HL-60/S4 treated with phorbol 12-myristate 13-acetate at 8.2 ng/mL for 4 days and 3 days (cell line): ENCODE measurements at regions not wholly inside any gene's neighbourhood (a gene's known extent, or its start where the extent isn't known, plus 50 kb on each side); places are given as distances from the start of the nearest gene placed in this dataset.
"Not testable (repeated sequence)": the region's sequence is repeated elsewhere in the genome, so short reads cannot be mapped to it uniquely, and the experiment has no call there.

ENCODE experiments used
- in situ Hi-C: fragments of 300-500 bp; cut with MboI; formaldehyde crosslinking; loops from 2 replicates; pipeline ENCODE4 v1.15.0; 2022; ENCODE audit warnings: low sequenced_read_pairs

DNA sequence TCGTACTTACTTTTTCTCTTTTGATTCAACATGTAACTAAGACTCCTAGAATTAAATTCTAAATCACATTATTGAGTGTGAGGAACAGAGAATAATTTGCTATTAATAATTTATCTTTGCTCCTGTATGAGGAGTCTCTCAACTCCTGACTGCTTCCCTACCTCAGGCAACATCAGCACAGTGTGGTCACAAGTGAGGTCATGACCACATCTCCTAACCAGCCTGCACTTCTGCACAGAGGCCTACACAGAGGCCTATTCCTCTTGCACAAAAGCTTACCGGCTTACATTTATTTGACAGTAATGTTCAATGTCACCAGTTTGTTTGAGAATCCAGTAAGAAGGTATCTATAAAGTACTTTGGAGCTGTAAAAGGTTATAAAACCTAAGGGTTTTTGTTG, 637.4 kb upstream of the MARCKS start:
- in situ Hi-C loops, result no loop called here

DNA sequence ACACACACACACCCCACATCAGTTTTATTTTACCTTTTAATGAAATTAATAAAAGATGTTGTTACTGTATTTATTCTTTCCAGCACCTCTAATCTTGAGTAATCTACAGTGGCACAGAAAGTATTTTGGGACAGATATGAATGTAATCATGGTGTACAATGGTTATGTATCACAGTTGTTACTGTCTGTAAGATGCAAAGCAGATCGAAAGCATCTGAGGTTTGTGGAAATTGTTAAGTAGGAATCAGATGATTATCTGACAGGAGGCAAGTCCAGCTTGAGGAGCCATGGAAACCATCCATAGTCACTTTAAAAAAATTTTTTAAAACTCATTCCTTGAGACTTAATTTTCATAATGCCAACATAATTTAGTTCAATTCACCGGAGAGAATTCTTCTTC, 636.3 kb upstream of the MARCKS start:
- in situ Hi-C loops, result no loop called here

DNA sequence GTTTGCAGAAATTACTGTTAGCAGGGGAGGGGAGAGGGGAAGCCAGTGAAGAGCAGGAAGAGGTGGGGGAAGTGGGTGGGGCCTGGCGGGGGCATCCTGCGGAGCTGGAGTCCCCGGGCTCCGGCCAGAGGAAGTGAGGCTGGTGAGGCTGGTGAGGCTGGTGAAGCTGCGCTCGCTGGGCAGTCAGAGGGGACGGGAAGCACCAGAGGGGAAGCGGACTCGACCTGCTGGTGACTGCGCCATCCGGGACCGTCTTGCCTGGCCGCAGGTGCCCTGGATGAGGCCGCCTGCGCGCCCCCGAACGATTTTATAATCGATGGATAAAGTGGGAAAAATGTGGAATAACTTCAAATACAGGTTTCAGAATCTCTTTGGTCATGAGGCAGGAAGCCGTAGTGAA, 635.3 kb upstream of the MARCKS start:
- in situ Hi-C loops, result no loop called here

DNA sequence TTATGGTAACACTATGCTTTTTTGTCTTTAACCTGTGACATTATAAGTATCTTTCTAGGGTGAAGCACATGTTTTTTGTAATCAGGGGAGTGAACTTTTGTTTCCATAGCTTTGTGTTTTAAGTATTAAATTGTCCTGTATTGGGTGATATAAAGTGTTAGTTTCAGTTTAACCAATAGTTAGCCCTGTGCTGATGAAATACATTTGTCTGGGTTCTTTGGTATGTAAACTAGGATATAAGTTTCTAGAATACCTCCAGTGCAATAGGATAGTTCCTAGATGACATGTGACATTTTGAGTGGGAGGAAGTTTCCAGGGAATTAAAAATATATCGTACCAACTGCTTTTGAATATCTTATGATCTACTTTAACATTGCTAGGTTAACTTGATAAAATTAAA, 611.0 kb upstream of the MARCKS start:
- in situ Hi-C loops, result no loop called here

DNA sequence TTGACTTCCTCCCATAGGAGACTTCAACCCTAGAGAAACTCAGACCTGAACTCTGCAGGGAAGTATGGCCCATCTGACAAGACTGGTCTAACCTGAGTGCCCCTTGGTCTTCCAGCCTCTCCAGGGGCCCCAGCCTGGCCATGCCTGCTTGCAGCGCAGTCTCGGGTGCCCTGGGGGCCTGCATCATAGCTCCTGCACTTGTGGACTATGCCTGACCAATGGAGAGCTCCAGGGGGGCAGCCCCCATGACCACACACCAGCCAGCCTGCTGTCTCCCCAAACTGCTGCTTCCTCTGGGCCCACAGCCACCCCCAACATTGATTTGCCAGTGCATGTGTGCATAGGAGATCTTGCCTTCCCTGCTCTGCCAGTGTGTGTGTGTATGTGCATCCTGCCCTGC, 608.6 kb upstream of the MARCKS start:
- in situ Hi-C loops, result no loop called here

DNA sequence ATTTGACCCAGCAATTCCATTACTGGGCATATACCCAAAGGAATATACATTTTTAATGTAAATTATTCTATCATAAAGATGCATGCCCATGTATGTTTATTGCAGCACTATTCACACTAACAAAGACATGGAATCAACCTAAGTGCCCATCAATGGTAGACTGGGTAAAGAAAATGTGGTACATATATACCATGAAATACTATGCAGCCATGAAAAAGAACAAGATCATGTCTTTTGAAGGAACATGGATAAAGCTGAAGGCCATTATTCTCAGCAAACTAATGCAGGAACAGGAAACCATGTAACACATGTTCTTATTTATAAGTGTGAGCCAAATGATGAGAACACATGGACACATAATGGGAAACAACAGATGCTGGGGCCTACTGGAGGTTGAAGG, 603.0 kb upstream of the MARCKS start:
- in situ Hi-C loops, result not testable (repeated sequence)

DNA sequence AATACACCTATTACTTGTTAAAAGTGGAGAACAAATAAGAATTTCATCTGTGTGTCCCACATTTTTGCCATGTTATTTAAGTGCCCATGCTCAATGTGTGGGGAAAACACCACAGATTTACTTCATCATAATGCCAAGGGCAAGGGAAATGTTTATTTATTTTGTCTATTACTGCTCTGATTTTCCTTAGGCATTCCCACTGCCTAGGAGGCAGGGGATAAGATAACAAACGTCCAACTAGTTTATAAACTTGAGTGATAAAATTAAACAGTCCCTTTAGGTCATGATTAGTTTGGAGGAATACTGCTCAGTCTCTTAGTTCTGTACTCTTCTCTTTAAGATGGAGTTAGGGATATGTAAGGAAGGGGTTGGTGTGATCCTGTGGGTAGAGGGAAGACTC, 598.4 kb upstream of the MARCKS start:
- in situ Hi-C loops, result no loop called here

DNA sequence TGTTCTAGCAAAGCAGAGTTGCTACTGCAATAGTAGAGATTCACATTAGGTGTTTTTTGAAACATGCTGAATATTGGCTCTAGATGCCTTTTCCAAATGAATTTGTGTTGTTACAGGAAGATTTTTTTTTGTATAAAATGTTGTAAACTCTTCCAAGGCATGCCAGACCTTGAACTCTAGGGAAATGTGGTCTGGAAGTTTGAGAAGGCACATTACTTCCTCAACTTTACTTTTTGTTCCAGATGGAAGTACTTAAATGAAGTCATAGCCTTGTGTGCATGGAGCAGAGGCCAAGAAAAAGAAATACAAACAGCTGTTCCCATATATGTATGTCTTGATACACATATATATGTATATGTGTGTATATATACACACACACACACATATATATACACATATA, 585.7 kb upstream of the MARCKS start:
- in situ Hi-C loops, result no loop called here

DNA sequence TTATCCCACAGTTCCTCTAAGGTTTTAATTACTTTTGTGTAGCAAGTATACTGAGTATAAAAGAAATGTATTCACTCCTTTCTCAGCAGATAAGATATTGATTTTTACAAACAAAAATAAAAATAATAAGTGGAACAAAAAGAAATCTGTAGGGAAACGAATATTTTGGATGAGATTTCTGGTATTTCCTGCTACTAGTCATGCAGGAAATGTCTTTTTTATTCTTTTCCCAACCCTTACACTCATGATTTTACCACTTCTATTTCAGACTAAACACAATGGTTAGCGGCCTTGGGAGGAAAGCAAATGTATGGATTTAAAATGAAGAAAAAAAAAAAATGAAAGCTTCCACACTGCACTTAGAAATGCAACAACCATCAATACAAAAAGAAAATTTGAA, 580.5 kb upstream of the MARCKS start:
- in situ Hi-C loops, result no loop called here

DNA sequence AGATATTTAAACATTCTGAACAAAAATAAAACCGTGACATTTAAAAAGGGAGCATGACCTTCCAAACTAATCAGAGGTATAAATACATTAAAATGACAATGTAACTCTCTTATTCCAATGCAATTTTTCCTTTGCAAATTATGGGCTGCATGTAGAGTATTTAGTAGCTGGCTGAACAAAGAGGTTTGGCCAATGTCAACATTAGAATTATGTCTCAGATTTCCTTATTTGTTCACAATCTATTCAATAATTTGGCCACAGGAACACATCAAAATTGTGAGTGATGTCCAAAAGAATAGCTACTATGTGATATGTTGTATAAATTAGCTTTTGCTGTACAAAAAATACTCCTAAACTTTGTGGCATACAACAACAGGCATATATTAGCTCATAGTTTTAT, 580.0 kb upstream of the MARCKS start:
- in situ Hi-C loops, result no loop called here

DNA sequence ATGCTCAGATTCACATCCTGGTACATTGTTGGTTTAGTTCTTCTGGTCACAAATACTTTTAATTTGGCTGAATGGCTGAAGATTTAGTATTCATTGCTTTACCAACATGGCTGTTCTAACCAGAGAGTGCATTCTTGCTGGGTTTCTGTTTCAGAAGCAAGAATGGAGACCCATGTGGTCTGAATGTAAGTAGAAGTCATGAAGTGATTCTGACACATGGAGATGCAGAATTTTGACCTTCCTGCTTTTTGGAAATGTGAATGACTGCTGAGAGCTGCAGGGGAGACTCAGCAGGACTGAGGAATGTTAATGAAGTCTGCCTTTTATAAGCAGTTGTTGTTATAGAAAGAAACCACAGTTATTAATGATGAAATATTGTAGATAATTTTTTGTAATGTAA, 576.1 kb upstream of the MARCKS start:
- in situ Hi-C loops, result no loop called here

DNA sequence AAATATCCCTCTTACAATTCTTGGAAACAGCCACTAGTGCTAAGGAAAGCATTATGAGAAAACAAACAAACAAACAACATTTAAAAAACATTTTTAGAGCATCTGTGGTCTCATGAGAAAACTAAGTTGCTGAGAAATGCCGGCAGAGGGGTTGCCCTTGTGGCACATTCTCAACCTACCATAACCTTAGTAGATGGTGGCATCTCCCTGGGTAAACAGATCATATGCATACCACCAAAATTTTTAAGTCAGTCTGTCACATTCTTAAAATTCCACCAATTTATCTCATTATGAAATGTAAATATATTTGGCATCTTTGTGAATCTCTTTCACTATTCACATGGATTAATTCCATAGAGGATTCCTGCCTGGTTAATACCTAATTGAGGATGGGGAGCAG, 575.7 kb upstream of the MARCKS start:
- in situ Hi-C loops, result no loop called here

DNA sequence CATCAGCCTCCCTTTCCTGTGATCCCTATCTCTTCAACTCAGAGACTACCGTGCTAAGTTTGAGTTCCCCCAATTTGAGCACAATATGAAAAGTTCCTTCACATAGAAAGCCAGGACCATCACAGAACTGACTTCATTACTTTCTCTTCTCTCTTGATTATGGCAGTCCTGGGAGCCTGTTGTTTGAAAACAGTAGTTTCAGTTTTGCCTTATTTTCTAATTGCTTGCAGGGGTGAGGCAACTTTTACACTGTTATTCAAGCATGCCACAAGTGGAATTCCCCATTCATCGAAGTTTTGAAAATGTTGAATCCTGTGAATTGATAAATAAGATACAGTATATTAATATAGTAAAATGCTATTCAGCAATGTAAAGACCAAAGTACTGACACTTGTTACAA, 569.7 kb upstream of the MARCKS start:
- in situ Hi-C loops, result no loop called here

DNA sequence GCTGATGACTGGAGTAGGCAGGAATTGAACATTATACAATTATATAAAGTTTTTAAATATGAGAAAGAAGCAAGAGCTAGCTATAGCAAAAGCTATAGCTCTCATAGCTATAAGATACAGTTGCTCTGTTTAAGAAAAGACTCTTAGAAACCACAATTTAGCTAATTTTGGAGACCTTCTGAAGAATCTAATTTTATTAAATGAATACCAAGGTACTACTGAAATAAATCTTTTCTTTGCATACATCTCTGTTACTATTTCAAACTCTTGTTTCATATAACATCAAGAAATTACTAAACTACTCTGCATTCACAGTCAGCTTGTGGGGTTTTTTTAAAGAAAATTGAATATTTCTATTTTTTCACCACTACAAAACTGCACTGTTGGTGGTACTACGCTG, 568.7 kb upstream of the MARCKS start:
- in situ Hi-C loops, result no loop called here

DNA sequence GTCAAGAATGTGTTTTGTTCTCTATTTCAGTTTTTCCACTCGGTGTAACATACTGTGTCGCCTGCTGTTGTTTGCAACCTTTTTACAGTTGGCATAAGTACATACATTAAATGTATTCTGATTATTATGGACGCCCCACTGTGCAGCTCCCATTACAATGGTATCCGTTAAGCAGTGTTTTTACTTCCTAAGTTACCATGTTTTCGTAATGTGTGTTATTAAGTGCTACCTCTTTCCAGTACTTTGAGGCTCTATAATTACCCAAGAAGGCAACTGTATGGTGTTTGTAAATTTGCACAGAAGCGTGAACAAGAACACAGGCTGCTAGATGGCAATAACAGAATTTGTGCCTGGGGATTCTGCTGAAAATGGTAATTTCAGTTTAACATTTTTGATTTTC, 568.0 kb upstream of the MARCKS start:
- in situ Hi-C loops, result no loop called here

DNA sequence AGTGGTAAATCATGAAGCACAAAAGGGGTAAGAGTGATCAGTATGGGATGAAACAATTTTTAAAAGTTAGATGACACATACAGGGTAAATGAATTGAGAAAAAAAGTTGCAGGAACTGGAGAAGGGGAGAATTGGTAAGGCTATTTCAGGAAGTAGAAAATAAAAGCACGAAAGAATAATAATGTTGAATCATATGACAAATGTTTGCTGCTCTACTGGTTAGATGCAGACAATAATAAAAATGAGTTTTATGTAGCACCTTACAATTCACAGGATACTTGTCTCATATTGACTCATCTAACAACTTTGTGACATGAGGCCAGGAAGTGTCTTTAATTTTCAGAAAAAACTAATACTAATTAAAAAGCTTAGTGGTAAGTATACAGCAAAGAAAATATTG, 566.5 kb upstream of the MARCKS start:
- in situ Hi-C loops, result no loop called here

DNA sequence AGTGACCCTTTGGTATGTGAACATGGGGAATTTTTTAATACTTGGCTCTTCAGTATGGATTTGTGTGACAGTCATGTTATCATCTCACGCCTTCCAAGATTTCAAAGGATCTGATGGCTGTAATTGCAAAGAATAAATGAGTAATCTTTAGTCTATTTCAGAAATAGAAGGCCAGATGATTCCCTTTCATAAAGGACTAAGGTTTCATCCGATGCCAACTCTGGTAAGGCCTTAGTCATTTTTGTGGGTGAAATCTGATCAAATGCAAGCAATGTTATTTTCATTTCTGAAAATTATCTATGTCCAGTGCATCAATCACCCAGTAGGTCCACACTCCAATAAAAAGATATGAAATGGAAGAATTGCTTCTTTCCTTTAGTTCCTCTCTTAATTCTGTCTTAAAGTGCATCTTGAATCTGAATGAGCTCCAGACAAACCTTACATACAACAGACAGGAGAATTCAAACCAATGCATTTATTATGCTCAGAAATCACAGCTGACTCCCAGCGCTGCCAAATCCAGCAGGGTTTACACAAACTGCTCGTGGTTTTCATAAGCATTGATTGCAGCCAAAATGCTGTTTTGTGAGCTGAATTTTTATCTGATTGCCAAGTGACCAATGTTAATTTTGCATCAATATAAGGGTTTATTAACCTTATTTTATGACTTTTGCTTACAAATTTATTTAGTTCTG, 565.2 kb upstream of the MARCKS start:
- in situ Hi-C loops, result no loop called here

DNA sequence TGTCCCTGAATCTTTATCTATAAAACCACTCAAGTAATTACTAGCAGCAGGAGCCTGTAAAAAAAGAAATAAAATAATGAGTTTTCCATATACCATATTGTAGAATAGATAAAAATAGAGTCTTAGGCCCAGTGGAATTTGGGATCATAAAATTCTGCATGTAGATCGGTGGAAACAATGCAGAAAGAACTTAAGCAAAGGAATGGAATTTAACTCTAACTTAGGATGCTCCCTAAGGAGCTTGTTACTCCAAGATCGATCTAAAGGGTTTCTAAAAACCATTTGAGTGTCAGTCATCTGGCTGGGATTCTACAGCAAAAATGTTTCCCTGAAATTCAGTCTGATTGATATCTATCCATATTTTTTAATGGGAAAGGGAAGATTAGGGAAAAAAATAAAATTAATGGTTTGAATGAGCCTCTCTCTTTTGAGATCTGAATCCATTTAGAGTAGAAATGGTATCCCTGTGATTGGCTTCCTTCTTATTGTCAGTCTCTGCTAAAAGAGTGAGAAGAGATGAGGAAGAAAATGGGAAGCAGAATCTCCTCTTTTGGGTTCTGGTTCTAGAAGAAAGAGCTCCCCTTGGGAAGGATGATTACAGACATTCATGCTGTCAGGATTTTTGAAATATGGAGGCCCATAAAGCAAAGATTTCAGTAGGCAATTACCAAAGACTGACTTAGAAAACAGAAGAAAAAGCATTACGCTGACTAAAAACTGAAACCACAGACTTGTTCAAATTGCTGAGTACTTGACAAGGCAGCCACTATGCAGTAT, 564.3 kb upstream of the MARCKS start:
- in situ Hi-C loops, result no loop called here

DNA sequence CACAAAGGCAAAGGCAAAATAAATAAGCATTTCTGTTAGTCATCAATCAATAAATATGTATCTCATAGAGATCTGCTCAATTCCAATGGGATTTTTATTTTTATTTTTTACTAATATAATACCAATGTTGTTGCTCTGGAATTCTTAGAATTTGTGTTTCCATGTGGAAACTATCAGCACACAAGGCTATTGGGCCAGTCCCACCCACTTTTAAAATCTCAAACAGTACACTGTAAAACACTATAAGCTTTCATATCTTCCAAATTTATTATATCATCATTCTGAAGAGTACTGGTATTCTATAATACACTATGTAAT, 563.8 kb upstream of the MARCKS start:
- in situ Hi-C loops, result no loop called here

DNA sequence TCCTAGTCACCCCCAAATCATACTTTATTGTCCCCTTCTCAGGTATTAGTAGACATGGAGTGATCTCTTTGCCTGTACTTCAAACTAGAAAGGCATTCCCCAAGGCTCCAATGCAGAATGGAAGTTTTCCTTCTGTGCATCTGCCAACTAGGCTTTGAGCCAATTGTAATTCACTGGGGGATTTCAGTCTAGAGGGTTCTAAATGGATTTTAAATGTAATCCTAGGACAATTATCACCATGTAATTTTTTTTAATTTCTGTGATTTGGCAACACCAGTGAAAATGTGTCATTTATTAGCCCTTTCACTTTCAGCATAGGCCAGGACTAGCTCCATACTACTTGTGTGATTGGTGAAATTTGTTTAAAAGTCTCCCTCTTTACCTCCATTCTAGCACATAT, 557.6 kb upstream of the MARCKS start:
- in situ Hi-C loops, result no loop called here

DNA sequence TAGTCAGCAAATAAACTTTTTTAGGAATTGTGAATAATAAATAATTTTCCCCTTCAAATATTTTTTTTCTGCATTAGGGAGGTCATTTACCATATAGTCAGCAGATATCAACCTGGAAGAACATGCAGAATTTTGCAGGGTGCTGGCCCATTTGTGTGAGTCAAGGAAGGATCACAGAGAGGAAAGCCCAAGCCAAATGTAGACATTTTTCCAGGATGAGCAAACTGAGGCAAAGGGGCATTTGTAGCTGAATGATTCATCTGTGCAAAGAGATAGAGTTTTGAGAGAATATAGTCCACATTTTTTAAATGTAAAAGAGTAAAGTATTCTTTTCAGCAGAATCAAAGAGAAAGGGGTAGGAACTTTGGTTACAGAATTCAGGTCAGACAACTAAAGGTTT, 555.5 kb upstream of the MARCKS start:
- in situ Hi-C loops, result no loop called here

DNA sequence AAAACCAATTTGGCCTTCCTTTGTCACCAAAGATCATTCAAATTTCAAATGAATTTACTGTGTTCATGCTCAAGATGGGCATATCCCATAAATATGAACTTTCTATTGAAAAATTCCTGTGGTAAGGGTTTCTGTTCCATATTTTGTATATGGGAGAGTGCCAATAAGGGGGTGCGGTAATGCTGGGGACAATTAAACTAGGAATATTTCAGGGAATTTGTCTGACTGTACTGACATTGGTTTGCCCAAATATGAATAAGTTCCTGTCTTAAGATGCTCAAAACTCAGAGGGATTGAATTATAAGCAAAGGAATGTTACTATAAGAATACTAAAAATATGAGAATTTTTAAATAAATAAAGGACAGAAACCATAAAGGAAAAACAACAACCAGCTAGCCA, 553.0 kb upstream of the MARCKS start:
- in situ Hi-C loops, result no loop called here

DNA sequence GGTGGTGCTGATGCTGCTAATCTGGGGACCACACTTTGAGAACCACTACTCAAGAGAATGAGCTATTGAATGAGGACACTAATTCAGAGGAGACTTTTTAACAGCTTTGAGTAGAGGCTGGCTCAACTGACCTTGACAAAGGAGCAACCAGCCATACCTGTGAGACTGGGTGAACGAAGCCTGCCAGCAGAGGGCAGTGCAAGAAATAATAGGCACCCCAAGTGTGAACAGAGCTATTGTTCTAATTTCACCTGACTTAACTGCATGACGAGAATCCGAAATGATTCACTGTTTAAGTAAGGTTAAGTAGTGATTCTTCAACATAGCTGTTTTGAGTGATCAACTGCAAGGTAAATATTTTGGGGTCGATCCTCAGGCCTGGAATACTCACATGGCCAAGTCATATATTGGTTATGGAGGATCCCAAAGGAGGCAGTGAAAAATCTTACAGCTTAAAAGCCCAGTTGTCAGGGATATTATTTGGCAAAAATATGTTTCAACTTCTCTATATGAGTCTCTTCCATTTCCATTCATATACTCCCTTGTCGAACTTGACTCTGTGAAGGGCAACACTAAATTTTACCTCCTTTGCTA, 550.5 kb upstream of the MARCKS start:
- in situ Hi-C loops, result no loop called here
